ENCODE measurements at regions not wholly inside any gene's neighbourhood (a gene's known extent, or its start where the extent isn't known, plus 50 kb on each side); places are given as distances from the start of the nearest gene placed in this dataset.

DNA sequence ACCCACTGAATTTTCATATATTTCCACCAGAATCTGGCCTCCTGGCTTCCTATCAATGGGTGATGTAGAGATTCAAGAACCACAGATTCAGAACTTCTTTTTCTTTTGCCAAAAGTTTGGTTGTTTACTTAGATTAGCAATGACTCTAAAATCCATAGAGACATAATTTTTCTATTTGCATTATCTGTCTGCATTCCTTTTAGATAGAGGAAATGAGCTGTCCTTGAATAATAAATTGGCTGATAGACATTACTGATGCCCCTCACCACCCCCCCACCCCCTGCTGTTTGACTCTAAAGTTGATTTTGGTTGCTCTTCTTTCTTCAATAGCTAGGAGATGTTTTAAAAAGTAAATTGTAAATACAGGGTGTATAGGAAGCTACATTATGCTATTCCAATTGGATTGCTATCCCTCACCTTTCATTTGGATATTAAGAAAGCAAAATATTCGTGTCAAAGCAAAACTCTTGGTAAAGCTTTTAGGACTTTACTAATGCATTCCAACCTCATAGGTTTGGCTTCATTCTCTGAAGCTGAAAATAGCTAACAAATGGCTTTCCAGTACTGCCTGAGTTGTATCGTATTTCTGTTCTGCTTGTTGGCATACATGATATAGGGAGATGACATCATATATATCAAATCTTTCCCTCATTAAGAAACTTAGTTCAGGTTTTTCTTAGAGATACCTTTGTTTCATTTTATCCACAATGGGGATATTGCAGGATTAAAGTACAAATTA is 606.0 kb downstream of the ARL4A start:
- TF ChIP-seq, protein P1, sequence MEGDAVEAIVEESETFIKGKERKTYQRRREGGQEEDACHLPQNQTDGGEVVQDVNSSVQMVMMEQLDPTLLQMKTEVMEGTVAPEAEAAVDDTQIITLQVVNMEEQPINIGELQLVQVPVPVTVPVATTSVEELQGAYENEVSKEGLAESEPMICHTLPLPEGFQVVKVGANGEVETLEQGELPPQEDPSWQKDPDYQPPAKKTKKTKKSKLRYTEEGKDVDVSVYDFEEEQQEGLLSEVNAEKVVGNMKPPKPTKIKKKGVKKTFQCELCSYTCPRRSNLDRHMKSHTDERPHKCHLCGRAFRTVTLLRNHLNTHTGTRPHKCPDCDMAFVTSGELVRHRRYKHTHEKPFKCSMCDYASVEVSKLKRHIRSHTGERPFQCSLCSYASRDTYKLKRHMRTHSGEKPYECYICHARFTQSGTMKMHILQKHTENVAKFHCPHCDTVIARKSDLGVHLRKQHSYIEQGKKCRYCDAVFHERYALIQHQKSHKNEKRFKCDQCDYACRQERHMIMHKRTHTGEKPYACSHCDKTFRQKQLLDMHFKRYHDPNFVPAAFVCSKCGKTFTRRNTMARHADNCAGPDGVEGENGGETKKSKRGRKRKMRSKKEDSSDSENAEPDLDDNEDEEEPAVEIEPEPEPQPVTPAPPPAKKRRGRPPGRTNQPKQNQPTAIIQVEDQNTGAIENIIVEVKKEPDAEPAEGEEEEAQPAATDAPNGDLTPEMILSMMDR (IDR thresholded peaks at IDR 0.05) = no peak

DNA sequence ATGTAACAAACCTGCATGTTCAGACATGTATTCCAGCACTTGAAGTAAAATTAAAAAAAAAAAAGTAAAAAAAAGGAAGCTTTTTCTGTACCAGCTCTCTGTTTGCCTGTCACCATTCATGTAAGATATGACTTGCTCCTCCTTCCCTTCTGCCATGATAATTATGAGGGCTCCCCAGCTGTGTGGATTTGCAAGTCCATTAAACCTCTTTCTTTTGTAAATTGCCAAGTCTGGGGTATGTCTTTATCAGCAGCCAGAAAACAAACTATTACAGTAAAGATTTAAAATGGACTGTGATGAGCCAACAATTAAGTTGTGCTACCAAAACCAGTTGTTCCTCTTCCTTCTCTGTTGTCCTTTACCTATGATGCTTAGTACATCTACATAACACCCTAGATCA is 619.6 kb downstream of the ARL4A start:
- TF ChIP-seq, protein P1 (IDR thresholded peaks at IDR 0.05) = no peak

DNA sequence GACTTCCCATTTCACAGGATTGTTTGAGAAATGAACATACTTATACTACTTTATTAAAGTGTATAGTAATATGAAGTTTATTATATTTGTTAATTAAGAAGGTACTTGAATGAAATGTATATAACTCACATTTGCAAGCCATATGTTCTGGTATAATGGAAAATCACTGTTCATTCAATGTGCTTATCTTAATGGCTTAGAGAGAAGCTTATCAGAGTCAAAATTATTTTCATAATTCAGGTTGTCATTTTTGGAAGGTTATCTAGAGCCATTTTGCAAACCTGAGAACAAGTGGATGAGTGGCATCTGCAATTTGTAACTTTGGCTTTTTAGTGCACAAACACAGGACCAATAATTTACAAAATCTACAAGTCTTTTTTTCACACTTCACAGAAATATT is 621.0 kb downstream of the ARL4A start:
- TF ChIP-seq, protein P1 (IDR thresholded peaks at IDR 0.05) = no peak

DNA sequence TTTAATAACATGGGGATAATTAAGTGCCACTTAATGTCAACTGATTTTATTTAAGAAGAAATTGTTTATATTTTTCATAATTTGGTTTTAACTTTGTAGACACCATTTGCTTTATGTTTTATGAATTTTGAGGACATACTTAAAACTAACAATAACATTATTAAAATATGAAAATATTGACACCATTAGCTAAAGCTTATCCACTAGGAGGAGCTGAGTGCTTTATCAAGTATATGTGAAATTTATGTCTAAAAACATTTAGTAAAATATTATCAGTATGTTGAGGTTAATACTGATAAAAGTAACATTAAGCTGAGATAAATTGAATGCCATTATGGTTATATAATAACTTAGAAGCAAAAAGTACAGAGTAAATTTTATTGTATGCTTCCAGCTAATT is 622.1 kb downstream of the ARL4A start:
- TF ChIP-seq, protein P1 (IDR thresholded peaks at IDR 0.05) = peak; percentile 50

DNA sequence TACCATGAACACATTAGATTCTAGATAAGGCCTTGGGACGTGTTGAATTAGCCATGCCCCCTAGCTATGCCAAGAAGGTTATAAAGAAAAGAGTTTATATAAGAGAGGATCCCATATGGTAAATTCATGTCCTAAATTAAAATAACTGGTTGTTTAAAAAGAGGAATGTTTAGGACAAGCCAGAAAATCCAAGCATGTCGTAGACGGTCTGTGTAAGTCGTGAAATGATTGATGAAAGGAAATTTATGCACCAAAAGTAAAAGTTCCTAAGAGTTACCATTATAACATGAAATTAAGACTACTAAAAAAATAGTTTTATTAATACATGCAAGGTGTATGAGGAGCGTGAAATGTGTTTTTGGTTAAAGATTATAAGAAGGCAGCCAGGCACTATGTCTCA is 624.9 kb downstream of the ARL4A start:
- TF ChIP-seq, protein P1 (IDR thresholded peaks at IDR 0.05) = no peak

DNA sequence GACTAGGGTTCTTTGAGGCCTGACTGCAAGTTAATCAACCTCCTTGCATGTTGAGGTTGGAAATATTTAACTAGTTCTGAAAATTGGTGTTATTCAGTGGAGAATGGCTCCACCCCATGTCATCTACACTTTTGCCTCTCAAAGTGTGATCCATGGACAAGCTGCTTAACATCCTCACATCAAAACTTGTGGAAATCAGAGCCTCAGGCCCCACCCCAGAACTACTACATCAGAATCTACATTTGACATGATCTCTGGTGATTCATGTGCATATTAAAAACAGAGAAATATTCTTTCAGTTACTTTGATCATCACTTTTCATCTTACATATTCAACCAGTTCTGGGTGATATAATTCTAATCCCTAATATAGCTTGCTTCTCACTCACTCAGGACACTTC is 632.9 kb downstream of the ARL4A start:
- TF ChIP-seq, protein P1 (IDR thresholded peaks at IDR 0.05) = no peak

DNA sequence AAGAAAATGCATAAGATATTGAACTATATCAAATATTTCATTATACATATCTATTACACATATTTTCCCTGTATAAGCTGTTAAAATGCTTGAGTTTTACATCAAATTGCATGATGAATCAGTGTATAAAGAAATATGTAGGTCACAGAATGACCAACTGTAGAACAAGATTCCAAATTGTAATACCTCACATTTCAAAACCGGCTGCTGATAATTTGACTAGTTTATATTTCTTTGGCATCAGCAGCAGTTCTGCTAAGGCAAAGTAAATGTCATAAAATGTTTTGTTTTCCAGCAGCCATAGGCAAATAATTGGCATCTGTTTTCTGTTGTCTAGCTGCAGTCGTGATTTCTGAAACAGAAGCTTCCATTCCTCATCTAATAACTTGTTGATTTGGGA is 633.9 kb downstream of the ARL4A start:
- TF ChIP-seq, protein P1 (IDR thresholded peaks at IDR 0.05) = no peak

DNA sequence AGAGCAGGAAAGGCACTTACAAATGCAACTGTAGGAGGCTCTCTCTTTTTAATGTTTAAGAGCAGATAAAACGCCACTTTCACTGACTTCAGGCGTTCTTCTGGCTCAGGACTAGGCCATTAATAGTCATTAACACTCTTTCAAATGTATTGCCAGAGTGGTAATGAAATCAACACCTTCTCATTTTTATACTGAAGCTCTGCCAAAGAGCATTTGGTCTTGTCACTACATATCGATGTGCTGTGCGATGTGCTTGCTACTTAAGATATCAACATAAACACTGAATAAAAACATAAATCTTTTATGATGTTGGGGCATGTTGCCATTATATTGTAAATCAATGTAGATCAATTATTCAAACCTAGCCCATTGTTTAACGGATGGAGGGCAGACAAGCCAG is 634.7 kb downstream of the ARL4A start:
- TF ChIP-seq, protein P1 (IDR thresholded peaks at IDR 0.05) = no peak

Measured in LNCAP (cell line).